HL-60 (cell line): ENCODE measurements at regions not wholly inside any gene's neighbourhood (a gene's known extent, or its start where the extent isn't known, plus 50 kb on each side); places are given as distances from the start of the nearest gene placed in this dataset.

Experiments
- CTCF ChIP-seq: IDR thresholded peaks from one replicate; pipeline ENCODE4 v1.5.1; 2011; ENCODE audit warnings: low read length, control low read depth, inconsistent platforms; ENCODE audit not compliant: insufficient read depth
- GABPA ChIP-seq: IDR thresholded peaks from 2 replicates; pipeline ENCODE4 v1.6.1; 2012; ENCODE audit warnings: low read depth
- POLR2AphosphoS5 ChIP-seq: IDR thresholded peaks from 2 replicates; pipeline ENCODE4 v1.6.1; 2012; ENCODE audit warnings: low read depth
- SPI1 ChIP-seq: IDR thresholded peaks from 2 replicates; pipeline ENCODE4 v1.6.1; 2012; ENCODE audit warnings: low read depth, mild to moderate bottlenecking, borderline replicate concordance
- TF ChIP-seq, protein P1 (sequence below): IDR thresholded peaks from 2 replicates; pipeline ENCODE4 v1.6.1; 2012; ENCODE audit warnings: low read depth; ENCODE audit not compliant: insufficient replicate concordance

DNA sequence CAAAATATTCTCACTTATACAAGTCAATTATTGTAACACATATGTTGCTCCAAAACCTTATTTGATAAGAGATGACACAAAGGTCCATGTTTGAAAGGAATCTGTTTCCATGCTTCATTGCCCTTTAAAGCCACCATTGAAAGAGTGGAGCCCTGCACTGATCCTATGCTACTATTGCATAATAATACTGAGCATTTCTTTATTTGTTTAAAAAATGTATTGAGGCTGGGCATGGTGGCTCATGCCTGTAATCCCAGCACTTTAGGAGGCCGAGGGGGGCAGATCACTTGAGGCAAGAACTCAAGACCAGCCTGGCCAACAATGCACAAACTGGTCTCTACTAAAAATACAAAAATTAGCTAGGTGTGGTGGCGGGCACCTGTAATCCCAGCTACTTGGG, 178.8 kb upstream of the STARD13 start:
- TF ChIP-seq CTCF, result no peak
- no peak for TF ChIP-seq POLR2AphosphoS5
- TF ChIP-seq, protein P1, sequence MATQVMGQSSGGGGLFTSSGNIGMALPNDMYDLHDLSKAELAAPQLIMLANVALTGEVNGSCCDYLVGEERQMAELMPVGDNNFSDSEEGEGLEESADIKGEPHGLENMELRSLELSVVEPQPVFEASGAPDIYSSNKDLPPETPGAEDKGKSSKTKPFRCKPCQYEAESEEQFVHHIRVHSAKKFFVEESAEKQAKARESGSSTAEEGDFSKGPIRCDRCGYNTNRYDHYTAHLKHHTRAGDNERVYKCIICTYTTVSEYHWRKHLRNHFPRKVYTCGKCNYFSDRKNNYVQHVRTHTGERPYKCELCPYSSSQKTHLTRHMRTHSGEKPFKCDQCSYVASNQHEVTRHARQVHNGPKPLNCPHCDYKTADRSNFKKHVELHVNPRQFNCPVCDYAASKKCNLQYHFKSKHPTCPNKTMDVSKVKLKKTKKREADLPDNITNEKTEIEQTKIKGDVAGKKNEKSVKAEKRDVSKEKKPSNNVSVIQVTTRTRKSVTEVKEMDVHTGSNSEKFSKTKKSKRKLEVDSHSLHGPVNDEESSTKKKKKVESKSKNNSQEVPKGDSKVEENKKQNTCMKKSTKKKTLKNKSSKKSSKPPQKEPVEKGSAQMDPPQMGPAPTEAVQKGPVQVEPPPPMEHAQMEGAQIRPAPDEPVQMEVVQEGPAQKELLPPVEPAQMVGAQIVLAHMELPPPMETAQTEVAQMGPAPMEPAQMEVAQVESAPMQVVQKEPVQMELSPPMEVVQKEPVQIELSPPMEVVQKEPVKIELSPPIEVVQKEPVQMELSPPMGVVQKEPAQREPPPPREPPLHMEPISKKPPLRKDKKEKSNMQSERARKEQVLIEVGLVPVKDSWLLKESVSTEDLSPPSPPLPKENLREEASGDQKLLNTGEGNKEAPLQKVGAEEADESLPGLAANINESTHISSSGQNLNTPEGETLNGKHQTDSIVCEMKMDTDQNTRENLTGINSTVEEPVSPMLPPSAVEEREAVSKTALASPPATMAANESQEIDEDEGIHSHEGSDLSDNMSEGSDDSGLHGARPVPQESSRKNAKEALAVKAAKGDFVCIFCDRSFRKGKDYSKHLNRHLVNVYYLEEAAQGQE, result no peak
- TF ChIP-seq GABPA, result no peak
- TF ChIP-seq SPI1, result no peak
